Erythroblast (primary cell): ENCODE measurements at regions not wholly inside any gene's neighbourhood (a gene's known extent, or its start where the extent isn't known, plus 50 kb on each side); places are given as distances from the start of the nearest gene placed in this dataset.
"Not testable (repeated sequence)": the region's sequence is repeated elsewhere in the genome, so short reads cannot be mapped to it uniquely, and the experiment has no call there.

Experiments used
- DNase-seq, 2 experiments: peaks; one replicate each; lab custom pipeline; 2025; lab: John Stamatoyannopoulos, UW
- GATA1 ChIP-seq: IDR thresholded peaks from 2 replicates; pipeline ENCODE4 v1.6.1; 2011; ENCODE audit warnings: low read depth, mild to moderate bottlenecking, control low read depth, low read length, moderate library complexity
- POLR2A ChIP-seq: IDR thresholded peaks from 2 replicates; pipeline ENCODE4 v1.6.1; 2011; ENCODE audit warnings: mild to moderate bottlenecking, low read length

GRCh38 chr14:48690349-48690748 lies 895.8 kb downstream of the RPS29 start:
- TF ChIP-seq GATA1 (no peak), POLR2A (no peak)
- no peak for DNase-seq

DNA sequence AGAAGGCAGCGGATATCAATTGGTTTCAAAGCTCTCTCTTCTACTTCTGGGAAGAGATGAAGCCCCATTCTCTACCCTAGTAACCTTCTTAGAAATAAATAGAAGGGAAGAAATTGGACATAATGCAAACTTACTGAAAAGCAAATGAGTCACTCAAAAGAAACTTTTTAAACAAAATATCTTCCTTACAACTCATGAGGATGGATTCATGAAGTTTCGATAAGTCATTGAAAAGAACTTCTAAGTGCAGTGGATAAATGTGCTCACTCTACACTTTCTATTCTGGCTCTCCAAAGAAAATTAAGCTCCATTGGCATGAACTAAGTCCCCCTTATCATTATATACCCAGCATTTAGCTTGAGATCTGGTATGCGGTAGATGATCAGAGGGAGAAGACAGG lies 899.5 kb downstream of the RPS29 start:
- no peak for DNase-seq
- TF ChIP-seq GATA1 (no peak), POLR2A (no peak)

- TF ChIP-seq GATA1 (no peak), POLR2A (no peak)
Observed at GRCh38 chr14:48672506-48672905, 913.7 kb downstream of the RPS29 start.

DNA sequence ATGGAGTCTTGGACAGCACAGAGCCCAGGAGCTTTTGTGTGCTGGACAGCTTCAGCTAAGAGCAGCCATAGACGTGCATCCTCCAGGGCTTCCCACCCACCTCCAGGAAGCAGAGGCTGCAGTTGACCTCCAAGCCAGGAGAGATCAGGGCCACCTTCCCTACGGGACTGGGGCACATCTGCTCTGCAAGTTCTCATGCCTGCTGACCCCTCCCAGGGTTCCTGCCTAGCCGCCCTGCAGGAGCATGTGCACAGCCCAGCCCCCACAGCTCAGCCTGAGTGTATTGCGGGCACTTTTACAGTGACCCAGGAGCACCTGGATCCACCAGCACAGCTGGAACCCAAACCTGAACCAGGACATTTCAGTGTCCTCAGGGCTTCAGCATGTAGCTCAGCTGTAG lies 915.2 kb downstream of the RPS29 start:
- TF ChIP-seq GATA1, result no peak
- no peak for TF ChIP-seq POLR2A
- no peak for DNase-seq

More at GRCh38 chr14:48672506-48672905, 913.7 kb downstream of the RPS29 start:
- DNase-seq, result no peak

GRCh38 chr14:48665077-48665784 lies 920.9 kb downstream of the RPS29 start:
- DNase-seq, result no peak
- TF ChIP-seq POLR2A (no peak), GATA1 (no peak)

DNA sequence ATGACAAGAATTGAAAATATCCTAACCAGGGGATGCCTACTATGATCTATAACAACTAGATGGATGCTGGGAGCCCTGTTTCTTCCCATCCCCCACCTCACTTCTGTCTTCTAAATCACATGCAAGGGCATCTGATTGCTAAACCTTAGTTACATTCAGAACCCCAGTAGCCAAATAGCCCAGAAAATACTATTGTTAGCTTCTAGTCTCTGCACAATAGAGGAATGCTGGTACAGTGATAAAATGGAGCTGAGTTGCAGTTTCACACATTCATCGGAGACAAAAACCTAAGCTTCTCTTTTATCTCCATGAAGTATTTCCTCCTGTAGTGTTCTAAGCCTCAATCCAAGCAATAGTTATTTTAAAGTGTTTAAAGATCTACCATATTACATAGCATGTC lies 942.9 kb downstream of the RPS29 start:
- TF ChIP-seq POLR2A (no peak), GATA1 (no peak)
- no peak for DNase-seq

DNA sequence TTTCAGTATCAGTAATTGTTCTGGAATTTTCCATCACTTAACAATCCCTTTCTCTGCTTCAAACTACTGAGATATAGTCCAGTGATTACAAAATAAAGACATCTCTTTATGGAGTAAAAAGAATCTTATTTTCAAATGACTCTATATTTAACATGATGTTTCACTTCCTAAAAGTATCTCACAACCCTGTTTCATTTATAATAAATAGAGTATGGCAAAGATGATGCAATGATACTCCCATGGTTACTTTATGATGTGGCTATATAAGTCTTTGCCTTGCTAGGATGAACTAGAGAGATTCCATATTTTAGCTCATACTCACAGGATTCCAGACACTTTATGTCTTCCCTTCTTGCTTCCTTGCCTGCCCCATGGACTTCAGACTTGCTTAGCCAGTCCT lies 953.5 kb upstream of the MDGA2 start:
- TF ChIP-seq GATA1 (no peak), POLR2A (no peak)
- no peak for DNase-seq

- DNase-seq, result no peak
- TF ChIP-seq POLR2A (no peak), GATA1 (no peak)
Observed at GRCh38 chr14:48622980-48623379, 947.6 kb upstream of the MDGA2 start.

DNA sequence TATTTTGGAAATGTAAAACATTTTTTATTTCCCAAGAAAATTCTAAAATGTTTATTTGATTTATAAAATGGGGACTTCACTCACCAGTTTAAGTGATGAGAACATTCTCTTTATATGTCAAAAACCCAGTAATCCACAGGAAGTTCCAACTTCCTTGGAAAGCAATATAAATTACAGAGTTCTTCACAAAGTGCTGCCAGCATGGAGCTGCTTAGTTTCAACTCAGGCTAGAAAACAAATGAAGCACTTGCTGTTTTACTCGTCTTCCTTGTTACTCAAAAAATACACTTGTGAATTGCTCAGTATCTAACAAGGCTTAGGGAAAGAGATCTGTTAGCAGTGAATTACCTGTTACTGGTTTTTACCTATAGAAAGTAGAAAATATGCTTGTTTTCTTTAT lies 942.7 kb upstream of the MDGA2 start:
- DNase-seq, result no peak
- TF ChIP-seq POLR2A (no peak), GATA1 (no peak)

GRCh38 chr14:48616931-48617330 lies 941.5 kb upstream of the MDGA2 start:
- TF ChIP-seq POLR2A, result no peak
- TF ChIP-seq GATA1, result no peak
- no peak for DNase-seq

DNA sequence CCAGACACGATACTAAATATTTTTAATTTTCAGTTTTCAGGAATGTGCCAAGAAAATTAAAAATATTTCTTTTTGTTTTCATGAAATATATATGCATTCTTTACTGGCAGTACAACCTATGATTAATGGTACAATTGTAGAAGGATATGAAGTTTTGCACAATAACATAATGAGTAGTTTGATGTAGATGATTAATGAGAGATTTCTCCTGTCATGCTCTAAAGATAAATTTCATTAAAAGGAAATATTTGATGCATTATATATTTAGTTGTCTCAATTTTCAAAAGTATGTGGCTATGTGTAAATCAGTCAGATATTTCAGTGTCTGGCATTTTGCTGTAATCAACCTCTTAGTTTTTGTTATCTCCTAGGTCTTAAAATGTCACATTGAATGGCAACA lies 940.2 kb upstream of the MDGA2 start:
- TF ChIP-seq POLR2A (no peak), GATA1 (no peak)
- DNase-seq, result no peak

GRCh38 chr14:48614003-48614402 lies 938.6 kb upstream of the MDGA2 start:
- DNase-seq, result no peak

DNA sequence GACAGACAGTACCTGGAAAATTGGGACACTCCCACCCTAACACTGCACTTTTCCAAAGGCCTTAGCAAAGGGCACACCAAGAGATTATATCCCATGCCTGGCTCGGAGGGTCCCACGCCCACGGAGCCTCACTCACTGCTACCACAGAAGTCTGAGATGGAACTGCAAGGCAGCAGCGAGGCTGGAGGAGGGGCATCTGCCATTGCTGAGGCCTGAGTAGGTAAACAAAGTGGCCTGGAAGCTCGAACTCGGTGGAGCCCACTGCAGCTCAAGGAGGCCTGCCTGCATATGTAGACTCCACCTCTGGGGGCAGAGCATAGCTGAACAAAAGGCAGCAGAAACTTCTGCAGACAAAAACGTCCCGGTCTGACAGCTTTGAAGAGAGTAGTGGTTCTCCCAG lies 931.6 kb upstream of the MDGA2 start:
- not testable (repeated sequence) for DNase-seq

More at GRCh38 chr14:48614003-48614402, 938.6 kb upstream of the MDGA2 start:
- TF ChIP-seq GATA1 (no peak), POLR2A (no peak)

GRCh38 chr14:48598458-48598857 lies 923.1 kb upstream of the MDGA2 start:
- TF ChIP-seq POLR2A (no peak), GATA1 (no peak)
- no peak for DNase-seq

GRCh38 chr14:48586099-48586498 lies 910.7 kb upstream of the MDGA2 start:
- TF ChIP-seq POLR2A (no peak), GATA1 (no peak)

More at GRCh38 chr14:48586099-48586498, 910.7 kb upstream of the MDGA2 start:
- no peak for DNase-seq
